ENCODE measurements at regions not wholly inside any gene's neighbourhood (a gene's known extent, or its start where the extent isn't known, plus 50 kb on each side); places are given as distances from the start of the nearest gene placed in this dataset.
"Not testable (repeated sequence)": the region's sequence is repeated elsewhere in the genome, so short reads cannot be mapped to it uniquely, and the experiment has no call there.

DNA sequence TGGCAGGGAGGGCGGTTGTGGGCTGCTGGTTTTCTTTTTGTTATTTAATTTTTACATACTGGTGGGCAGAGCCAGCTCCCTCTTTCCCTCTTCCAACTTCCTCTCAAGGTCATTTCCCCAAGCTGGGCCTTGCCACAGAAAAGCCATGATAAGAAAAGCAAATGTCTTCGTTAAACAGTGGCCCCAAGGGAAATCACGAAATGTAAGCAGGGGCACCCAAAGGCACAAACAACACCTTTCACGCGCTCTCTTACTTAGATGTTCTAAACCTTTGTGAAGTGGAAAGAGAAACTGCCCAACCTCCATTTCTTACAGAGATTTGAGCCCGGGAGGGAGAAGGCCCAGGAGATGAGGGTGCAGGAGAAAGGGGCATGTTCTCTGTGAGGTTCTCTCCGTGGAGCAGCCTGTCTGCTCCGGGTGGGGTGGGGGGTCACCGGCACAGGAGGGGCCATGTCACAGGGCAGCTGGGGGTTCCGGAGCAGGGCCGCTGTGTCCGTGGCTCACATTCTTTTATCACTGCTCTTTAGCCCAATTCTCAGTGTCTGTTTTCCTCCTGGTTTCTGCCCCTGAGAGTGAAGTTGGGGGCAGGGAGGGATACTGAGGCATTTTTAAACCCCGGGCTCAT lies 190.7 kb upstream of the GATA6 start:
- DNase-seq (ENCODE audit: low spot score), result no peak
- no peak for TF ChIP-seq CTCF (IDR thresholded peaks at IDR 0.05; ENCODE audit: extremely low read depth, missing control alignments)

DNA sequence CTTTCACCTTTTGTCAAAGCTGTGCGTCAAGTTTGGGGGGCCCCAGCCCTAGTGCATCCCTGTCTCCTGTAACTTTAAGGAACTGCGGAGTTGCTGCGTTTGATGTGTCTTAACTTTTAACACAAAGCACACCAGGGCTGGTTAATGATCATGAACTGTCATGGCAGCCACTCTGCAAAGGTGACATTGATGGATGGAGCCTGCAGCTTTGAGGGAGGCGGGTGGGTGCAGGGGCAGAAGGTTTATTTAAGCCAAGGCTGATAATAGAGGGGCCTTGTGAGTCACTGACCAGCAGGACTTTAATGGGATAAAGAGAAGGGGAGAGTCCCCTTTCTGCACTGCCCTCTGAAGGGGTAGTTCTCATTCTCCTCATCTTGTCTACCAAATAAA lies 190.2 kb upstream of the GATA6 start:
- TF ChIP-seq CTCF (IDR thresholded peaks at IDR 0.05; ENCODE audit: extremely low read depth, missing control alignments), result no peak
- no peak for DNase-seq (ENCODE audit: low spot score)

DNA sequence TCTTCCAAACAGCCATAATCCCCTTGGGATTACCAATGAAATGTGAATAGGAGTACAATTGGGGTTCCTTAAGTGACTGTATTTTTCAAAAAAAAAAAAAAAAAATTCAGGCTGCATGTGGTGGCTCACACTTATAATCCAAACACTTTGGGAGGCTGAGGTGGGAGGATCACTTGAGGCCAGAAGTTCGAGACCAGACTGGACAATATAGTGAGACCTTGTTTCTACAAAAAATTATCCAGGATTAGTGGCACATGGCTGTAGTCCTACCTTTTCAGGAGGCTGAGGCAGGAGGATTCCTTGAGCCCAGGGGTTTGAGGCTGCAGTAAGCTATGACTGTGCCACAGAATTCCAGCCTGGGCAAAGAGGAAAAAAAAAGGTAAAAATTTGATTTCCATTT lies 189.6 kb upstream of the GATA6 start:
- DNase-seq (ENCODE audit: low spot score), result no peak
- TF ChIP-seq CTCF (IDR thresholded peaks at IDR 0.05; ENCODE audit: extremely low read depth, missing control alignments), result no peak

DNA sequence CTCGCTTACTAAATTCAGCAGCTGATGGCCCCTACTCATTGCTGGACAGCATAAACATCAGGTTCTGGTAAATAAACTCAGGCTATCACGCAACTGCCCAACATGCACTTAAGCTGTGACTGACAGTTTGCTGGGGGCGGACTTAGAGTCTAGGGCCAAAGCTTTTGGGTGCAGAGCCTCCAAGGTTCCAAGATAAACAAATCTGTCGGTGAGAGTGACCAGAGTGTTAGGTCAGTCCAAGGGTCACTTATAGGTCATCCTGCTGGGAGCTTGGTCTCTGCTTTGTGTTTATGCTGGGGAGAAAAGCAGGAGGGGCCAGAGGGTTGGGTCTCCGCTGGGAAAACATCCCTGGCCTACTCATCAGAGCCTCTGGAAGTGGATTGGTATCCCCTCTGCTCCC lies 188.6 kb upstream of the GATA6 start:
- DNase-seq (ENCODE audit: low spot score), result no peak
- TF ChIP-seq CTCF (IDR thresholded peaks at IDR 0.05; ENCODE audit: extremely low read depth, missing control alignments), result no peak

- not testable (repeated sequence) for DNase-seq (ENCODE audit: low spot score)
These were observed 187.9 kb upstream of the GATA6 start for GRCh38 chr18:21981489-21981888.

DNA sequence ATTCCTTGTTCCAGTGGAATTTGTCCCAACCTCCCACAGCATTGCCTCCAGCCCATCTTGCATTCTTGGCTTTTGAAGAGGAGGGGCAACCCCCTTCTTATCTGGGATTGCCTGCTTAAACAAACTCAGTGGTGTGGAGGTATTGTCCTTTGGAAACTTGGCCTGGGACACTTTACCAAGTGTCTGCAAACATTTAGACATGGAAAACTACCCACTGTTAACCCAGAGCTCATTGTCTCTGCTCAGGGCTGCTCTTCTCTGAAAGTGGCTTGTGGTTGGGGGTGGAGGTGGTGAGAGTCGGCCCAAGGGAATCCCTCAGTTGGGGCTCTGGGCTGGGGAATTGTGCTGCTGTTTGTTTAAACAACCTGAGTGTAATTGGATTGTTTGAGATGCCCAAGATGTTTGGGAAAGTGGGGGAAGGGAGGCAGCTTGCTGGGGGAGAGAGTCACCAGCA lies 178.3 kb upstream of the GATA6 start:
- TF ChIP-seq CTCF (IDR thresholded peaks at IDR 0.05; ENCODE audit: extremely low read depth, missing control alignments), result no peak
- no peak for DNase-seq (ENCODE audit: low spot score)

GRCh38 chr18:21991886-21992285 lies 177.5 kb upstream of the GATA6 start:
- no peak for TF ChIP-seq CTCF (IDR thresholded peaks at IDR 0.05; ENCODE audit: extremely low read depth, missing control alignments)
- no peak for DNase-seq (ENCODE audit: low spot score)

DNA sequence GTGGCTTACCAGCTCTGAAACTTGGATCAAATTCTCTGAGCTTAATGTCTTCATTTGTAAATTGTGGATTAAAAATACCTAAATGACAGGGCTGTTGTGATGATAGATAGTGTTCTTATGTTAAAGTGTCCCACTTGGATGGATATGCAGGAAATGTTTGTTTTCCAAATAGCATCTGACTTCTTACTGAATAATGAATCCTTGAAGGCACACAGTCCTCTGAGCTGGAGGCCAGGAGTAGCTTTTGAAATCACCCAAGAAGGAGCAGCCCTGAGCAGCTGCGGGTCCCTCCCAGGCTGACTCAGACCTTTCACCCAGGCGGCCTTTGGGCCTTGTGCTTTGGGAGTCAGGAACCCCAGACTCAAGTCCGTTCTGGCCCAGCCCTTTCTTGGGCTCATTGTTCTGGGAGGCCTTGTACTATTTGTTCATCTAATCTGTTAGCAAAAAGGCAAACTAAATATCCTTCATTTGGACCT lies 173.0 kb upstream of the GATA6 start:
- DNase-seq (ENCODE audit: low spot score), result no peak
- TF ChIP-seq CTCF (IDR thresholded peaks at IDR 0.05; ENCODE audit: extremely low read depth, missing control alignments), result no peak

Measured in GM20000 (cell line).